Endothelial cell of umbilical vein (primary cell): ENCODE measurements at regions not wholly inside any gene's neighbourhood (a gene's known extent, or its start where the extent isn't known, plus 50 kb on each side); places are given as distances from the start of the nearest gene placed in this dataset.

Experiments used
- FOS ChIP-seq: IDR thresholded peaks from 2 replicates; pipeline ENCODE4 v1.6.1; 2011; ENCODE audit warnings: mild to moderate bottlenecking, low read length, moderate library complexity, borderline replicate concordance; ENCODE audit not compliant: insufficient read depth
- GATA2 ChIP-seq: IDR thresholded peaks from 2 replicates; pipeline ENCODE4 v1.7.0; 2011; ENCODE audit warnings: low read depth, mild to moderate bottlenecking, moderate library complexity, mixed read lengths, low read length; ENCODE audit not compliant: insufficient read length, insufficient read depth
- JUN ChIP-seq: IDR thresholded peaks from 2 replicates; pipeline ENCODE4 v1.6.1; 2011; ENCODE audit warnings: borderline replicate concordance, low read depth; ENCODE audit not compliant: insufficient read length, insufficient read depth
- MYC ChIP-seq: IDR thresholded peaks from one replicate; pipeline ENCODE4 v1.6.1; 2011; ENCODE audit warnings: mild to moderate bottlenecking, low read depth, low read length
- POLR2A ChIP-seq: IDR thresholded peaks from 2 replicates; pipeline ENCODE4 v1.6.1; 2012; ENCODE audit warnings: low read depth, mild to moderate bottlenecking, control low read depth, low read length
- POLR2AphosphoS5 ChIP-seq: IDR thresholded peaks from 2 replicates; pipeline ENCODE4 v1.6.1; 2012; ENCODE audit warnings: low read depth, mild to moderate bottlenecking, control low read depth, low read length, moderate library complexity; ENCODE audit not compliant: insufficient read depth
- TF ChIP-seq, protein P1 (sequence below), 2 donors: IDR thresholded peaks; 1 replicate in 1 of 2; 2 replicates in 1 of 2; pipeline ENCODE4 v1.5.1; 2011; ENCODE audit warnings: low read length in 2 of 2, mild to moderate bottlenecking in 2 of 2, moderate library complexity in 2 of 2, control low read depth in 1 of 2, inconsistent platforms in 1 of 2, low read depth in 1 of 2; ENCODE audit not compliant: insufficient read depth in 1 of 2; ENCODE audit errors: extremely low read depth in 1 of 2

DNA sequence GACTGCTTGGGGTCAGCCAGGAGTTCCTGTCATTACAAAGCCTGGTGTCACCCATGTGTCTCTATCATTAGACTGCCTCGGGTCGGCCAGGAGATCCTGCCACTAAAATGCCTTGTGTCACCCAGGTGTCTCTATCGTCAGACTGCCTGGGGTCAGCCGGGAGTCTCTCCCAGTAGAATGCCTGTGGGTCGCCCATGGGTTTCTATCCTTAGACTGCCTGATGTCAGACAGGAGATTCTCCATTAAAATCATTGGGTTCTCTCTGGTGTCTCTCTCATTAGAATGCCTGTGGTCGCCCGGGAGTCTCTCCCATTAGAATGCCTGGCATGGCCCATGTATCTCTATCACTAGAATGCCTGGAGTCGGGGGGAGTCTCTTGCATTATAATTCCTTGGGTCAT lies 2231.0 kb downstream of the TP53TG3F start:
- TF ChIP-seq POLR2A, result no peak
- TF ChIP-seq, protein P1, sequence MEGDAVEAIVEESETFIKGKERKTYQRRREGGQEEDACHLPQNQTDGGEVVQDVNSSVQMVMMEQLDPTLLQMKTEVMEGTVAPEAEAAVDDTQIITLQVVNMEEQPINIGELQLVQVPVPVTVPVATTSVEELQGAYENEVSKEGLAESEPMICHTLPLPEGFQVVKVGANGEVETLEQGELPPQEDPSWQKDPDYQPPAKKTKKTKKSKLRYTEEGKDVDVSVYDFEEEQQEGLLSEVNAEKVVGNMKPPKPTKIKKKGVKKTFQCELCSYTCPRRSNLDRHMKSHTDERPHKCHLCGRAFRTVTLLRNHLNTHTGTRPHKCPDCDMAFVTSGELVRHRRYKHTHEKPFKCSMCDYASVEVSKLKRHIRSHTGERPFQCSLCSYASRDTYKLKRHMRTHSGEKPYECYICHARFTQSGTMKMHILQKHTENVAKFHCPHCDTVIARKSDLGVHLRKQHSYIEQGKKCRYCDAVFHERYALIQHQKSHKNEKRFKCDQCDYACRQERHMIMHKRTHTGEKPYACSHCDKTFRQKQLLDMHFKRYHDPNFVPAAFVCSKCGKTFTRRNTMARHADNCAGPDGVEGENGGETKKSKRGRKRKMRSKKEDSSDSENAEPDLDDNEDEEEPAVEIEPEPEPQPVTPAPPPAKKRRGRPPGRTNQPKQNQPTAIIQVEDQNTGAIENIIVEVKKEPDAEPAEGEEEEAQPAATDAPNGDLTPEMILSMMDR (IDR thresholded peaks at IDR 0.05; ENCODE audit: extremely low read depth in 1 of 2, insufficient read depth in 1 of 2, low read depth in 1 of 2, low read length in 2 of 2), result no peak
- TF ChIP-seq POLR2AphosphoS5, result no peak
- no peak for TF ChIP-seq FOS
- TF ChIP-seq MYC, result no peak
- no peak for TF ChIP-seq GATA2
- TF ChIP-seq JUN, result no peak
